ENCODE measurements at regions not wholly inside any gene's neighbourhood (a gene's known extent, or its start where the extent isn't known, plus 50 kb on each side); places are given as distances from the start of the nearest gene placed in this dataset.

- Histone ChIP-seq H3K36me3 (ENCODE audit: control insufficient read depth in 1 of 2, insufficient read depth in 2 of 2, low read length in 2 of 2) (no peaks in the 10 kb centered on the region), H3K9me2 (ENCODE audit: insufficient read depth) (no peaks in the 10 kb centered on the region), H2AFZ (ENCODE audit: low read depth, low read length, poor library complexity, severe bottlenecking) (no peak overlapping the region), H3K4me3 (replicated peaks in 1 of 2; ENCODE audit: low read depth in 1 of 2, low read length in 2 of 2) (no peak overlapping the region), H3K4me1 (ENCODE audit: control insufficient read depth in 1 of 2, insufficient read depth in 2 of 2, low read length in 2 of 2) (no peaks in the 10 kb centered on the region), H3K9me3 (ENCODE audit: control insufficient read depth in 1 of 2, insufficient read depth in 1 of 2, low read depth in 1 of 2, low read length in 2 of 2) (no peaks in the 10 kb centered on the region), H3K4me2 (ENCODE audit: low read length) (no peak overlapping the region), H3K27ac (ENCODE audit: low read depth, low read length) (no peak overlapping the region), H3K27me3 (ENCODE audit: insufficient read depth, low read length) (peaks cover 41% of the 10 kb centered on the region), H3K9ac (ENCODE audit: low read length) (no peak overlapping the region), H4K20me1 (ENCODE audit: insufficient read depth) (no peaks in the 10 kb centered on the region), H3K79me2 (ENCODE audit: insufficient read depth, low read length) (no peaks in the 10 kb centered on the region)
- intact Hi-C loops (cut with micrococcal nuclease): no loop called here
- ChIA-PET CTCF (no interaction called here), RAD21 (ENCODE audit: low non-redundant PET in 1 of 2, low total read pairs in 2 of 2, uncharacterized antibody in 2 of 2, unreplicated experiment in 2 of 2) (no interaction called here), POLR2A (no interaction called here)
- TF ChIP-seq EZH2 (IDR thresholded peaks at IDR 0.05): no peak
- no peak for TF ChIP-seq REST (IDR thresholded peaks at IDR 0.05; ENCODE audit: low read depth)
- no peak for TF ChIP-seq ZFX (IDR thresholded peaks at IDR 0.05)
- TF ChIP-seq RAD21 (IDR thresholded peaks at IDR 0.05; ENCODE audit: low read depth): no peak
- no peak for TF ChIP-seq CBX3 (IDR thresholded peaks at IDR 0.05; ENCODE audit: low read depth)
- ATAC-seq: no peak
- BruUV-seq (replicated peaks): no TSS peak
- DNase-seq (ENCODE audit: low read depth, low spot score): no peak
These were observed 259.2 kb upstream of the TMTC4 start for GRCh38 chr13:100933841-100934240.

GRCh38 chr13:100922599-100922998 lies 248.0 kb upstream of the TMTC4 start:
- Histone ChIP-seq H3K9me3 (ENCODE audit: control insufficient read depth in 1 of 2, insufficient read depth in 1 of 2, low read depth in 1 of 2, low read length in 2 of 2) (no peaks in the 10 kb centered on the region), H3K4me1 (ENCODE audit: control insufficient read depth in 1 of 2, insufficient read depth in 2 of 2, low read length in 2 of 2) (no peaks in the 10 kb centered on the region), H3K27ac (ENCODE audit: low read depth, low read length) (no peak overlapping the region), H3K4me2 (ENCODE audit: low read length) (no peak overlapping the region), H3K27me3 (ENCODE audit: insufficient read depth, low read length) (peaks cover 22% of the 10 kb centered on the region), H3K79me2 (ENCODE audit: insufficient read depth, low read length) (no peaks in the 10 kb centered on the region), H3K9me2 (ENCODE audit: insufficient read depth) (no peaks in the 10 kb centered on the region), H4K20me1 (ENCODE audit: insufficient read depth) (no peaks in the 10 kb centered on the region), H3K4me3 (replicated peaks in 1 of 2; ENCODE audit: low read depth in 1 of 2, low read length in 2 of 2) (no peak overlapping the region), H3K36me3 (ENCODE audit: control insufficient read depth in 1 of 2, insufficient read depth in 2 of 2, low read length in 2 of 2) (no peaks in the 10 kb centered on the region), H3K9ac (ENCODE audit: low read length) (no peak overlapping the region), H2AFZ (ENCODE audit: low read depth, low read length, poor library complexity, severe bottlenecking) (no peak overlapping the region)
- RAD21 ChIA-PET (ENCODE audit: low non-redundant PET in 1 of 2, low total read pairs in 2 of 2, uncharacterized antibody in 2 of 2, unreplicated experiment in 2 of 2): no interaction called here
- CTCF ChIA-PET: no interaction called here
- no peak for DNase-seq (ENCODE audit: low read depth, low spot score)
- ATAC-seq: no peak
- intact Hi-C loops (cut with micrococcal nuclease): no loop called here
- BruUV-seq (replicated peaks): no TSS peak
- POLR2A ChIA-PET: no interaction called here
- TF ChIP-seq POLR2A (IDR thresholded peaks at IDR 0.05; ENCODE audit: borderline replicate concordance, extremely low read depth, insufficient read depth, insufficient read length) (no peak), POLR2AphosphoS5 (IDR thresholded peaks at IDR 0.05; ENCODE audit: low read depth, low read length) (no peak), CTCF (IDR thresholded peaks at IDR 0.05 in 2 of 3, conservative IDR thresholded peaks at IDR 0.05 in 1 of 3; ENCODE audit: borderline replicate concordance in 1 of 3, insufficient read depth in 1 of 3, low read depth in 2 of 3, low read length in 2 of 3) (no peak), SIN3A (IDR thresholded peaks at IDR 0.05; ENCODE audit: low read depth) (no peak), ZBTB33 (IDR thresholded peaks at IDR 0.05; ENCODE audit: extremely low read depth, insufficient replicate concordance, low read length) (no peak), TCF7L2 (IDR thresholded peaks at IDR 0.05; ENCODE audit: borderline replicate concordance, extremely low read depth, insufficient read depth, insufficient read length) (no peak), ATF3 (IDR thresholded peaks at IDR 0.05) (no peak), SRF (IDR thresholded peaks at IDR 0.05; ENCODE audit: low read depth) (no peak), EZH2 (IDR thresholded peaks at IDR 0.05) (no peak), ZNF274 (IDR thresholded peaks at IDR 0.05; ENCODE audit: low read depth, low read length) (no peak)

All from HCT116 (cell line).